Endothelial cell (in vitro differentiated cells): ENCODE measurements at regions not wholly inside any gene's neighbourhood (a gene's known extent, or its start where the extent isn't known, plus 50 kb on each side); places are given as distances from the start of the nearest gene placed in this dataset.

Experiments used
- DNase-seq: peaks from one replicate; pipeline ENCODE4 v3.0.0; 2021; ENCODE audit warnings: low spot score
- H3K27ac Mint-ChIP-seq: one replicate; pipeline ENCODE4 v1.8.0; 2021; ENCODE audit warnings: mixed read lengths, inconsistent platforms; ENCODE audit not compliant: unreplicated experiment
- H3K27me3 Mint-ChIP-seq: one replicate; pipeline ENCODE4 v1.8.0; 2021; ENCODE audit warnings: mild to moderate bottlenecking, moderate library complexity, mixed read lengths, inconsistent platforms; ENCODE audit not compliant: unreplicated experiment
- H3K36me3 Mint-ChIP-seq: one replicate; pipeline ENCODE4 v1.8.0; 2021; ENCODE audit warnings: mild to moderate bottlenecking, low read depth, mixed read lengths, inconsistent platforms; ENCODE audit not compliant: unreplicated experiment
- H3K4me1 Mint-ChIP-seq: one replicate; pipeline ENCODE4 v1.8.0; 2021; ENCODE audit warnings: mild to moderate bottlenecking, mixed read lengths, inconsistent platforms; ENCODE audit not compliant: unreplicated experiment
- H3K4me3 Mint-ChIP-seq: one replicate; pipeline ENCODE4 v1.8.0; 2021; ENCODE audit warnings: mild to moderate bottlenecking, mixed read lengths, inconsistent platforms; ENCODE audit not compliant: unreplicated experiment
- H3K9me3 Mint-ChIP-seq: one replicate; pipeline ENCODE4 v1.8.0; 2021; ENCODE audit warnings: mixed read lengths, inconsistent platforms; ENCODE audit not compliant: unreplicated experiment
- TF ChIP-seq, protein P1 (sequence below): fragments of 200-600 bp; sonication (generic); IDR thresholded peaks from one replicate; pipeline ENCODE4 v1.5.0; 2021; ENCODE audit warnings: antibody characterized with exemption; ENCODE audit not compliant: unreplicated experiment

DNA sequence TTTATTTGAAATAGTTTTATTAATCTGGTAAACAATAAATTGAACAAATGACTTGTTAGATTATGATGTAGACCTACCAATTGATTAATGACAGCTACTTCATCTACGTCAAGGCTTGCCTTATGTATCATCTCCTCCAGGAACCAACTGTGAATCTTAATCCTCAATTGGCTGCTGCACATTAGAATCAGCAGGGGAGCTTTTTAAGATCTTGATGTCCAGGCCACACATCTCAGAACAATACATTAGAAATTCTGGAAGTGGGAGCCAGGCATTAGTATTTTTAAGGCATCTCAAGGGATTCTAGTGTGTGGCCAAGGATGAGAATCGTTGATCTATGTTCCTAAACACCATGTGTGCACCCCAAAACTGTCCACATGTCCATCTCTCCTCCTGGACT is 52.0 kb upstream of the LYPLAL1 start:
- TF ChIP-seq, protein P1, sequence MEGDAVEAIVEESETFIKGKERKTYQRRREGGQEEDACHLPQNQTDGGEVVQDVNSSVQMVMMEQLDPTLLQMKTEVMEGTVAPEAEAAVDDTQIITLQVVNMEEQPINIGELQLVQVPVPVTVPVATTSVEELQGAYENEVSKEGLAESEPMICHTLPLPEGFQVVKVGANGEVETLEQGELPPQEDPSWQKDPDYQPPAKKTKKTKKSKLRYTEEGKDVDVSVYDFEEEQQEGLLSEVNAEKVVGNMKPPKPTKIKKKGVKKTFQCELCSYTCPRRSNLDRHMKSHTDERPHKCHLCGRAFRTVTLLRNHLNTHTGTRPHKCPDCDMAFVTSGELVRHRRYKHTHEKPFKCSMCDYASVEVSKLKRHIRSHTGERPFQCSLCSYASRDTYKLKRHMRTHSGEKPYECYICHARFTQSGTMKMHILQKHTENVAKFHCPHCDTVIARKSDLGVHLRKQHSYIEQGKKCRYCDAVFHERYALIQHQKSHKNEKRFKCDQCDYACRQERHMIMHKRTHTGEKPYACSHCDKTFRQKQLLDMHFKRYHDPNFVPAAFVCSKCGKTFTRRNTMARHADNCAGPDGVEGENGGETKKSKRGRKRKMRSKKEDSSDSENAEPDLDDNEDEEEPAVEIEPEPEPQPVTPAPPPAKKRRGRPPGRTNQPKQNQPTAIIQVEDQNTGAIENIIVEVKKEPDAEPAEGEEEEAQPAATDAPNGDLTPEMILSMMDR: no peak
- no peak overlapping the region for H3K27ac Mint-ChIP-seq
- no peaks in the 10 kb centered on the region for H3K9me3 Mint-ChIP-seq
- no peak for DNase-seq
- no peak overlapping the region for H3K4me3 Mint-ChIP-seq
- H3K4me1 Mint-ChIP-seq: peaks cover 2% of the 10 kb centered on the region
- H3K36me3 Mint-ChIP-seq: no peaks in the 10 kb centered on the region
- H3K27me3 Mint-ChIP-seq: no peaks in the 10 kb centered on the region

DNA sequence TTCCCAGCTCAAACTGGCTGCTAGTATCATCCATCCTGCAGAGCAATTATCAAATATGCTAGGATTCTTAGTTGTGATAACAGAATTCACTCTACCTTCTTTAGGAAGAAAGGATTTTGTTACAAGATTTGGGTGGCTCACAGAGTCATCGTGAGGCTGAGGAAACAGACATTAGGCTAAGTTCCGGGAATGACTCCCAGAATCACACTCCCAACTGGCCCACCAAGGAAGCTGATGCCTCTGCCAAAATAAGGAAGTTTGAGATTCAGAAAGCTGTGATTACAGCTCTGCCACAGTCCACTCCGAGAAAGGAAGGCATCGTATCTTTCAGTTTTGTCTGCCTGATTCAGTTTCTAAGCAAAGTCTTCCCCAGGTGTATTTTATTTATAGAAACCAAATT is 50.6 kb upstream of the LYPLAL1 start:
- Mint-ChIP-seq H3K4me1 (peaks cover 2% of the 10 kb centered on the region), H3K4me3 (no peak overlapping the region), H3K36me3 (no peaks in the 10 kb centered on the region), H3K9me3 (no peaks in the 10 kb centered on the region), H3K27ac (no peak overlapping the region), H3K27me3 (no peaks in the 10 kb centered on the region)
- no peak for DNase-seq
- TF ChIP-seq, protein P1: no peak
